ENCODE measurements at regions not wholly inside any gene's neighbourhood (a gene's known extent, or its start where the extent isn't known, plus 50 kb on each side); places are given as distances from the start of the nearest gene placed in this dataset.

DNA sequence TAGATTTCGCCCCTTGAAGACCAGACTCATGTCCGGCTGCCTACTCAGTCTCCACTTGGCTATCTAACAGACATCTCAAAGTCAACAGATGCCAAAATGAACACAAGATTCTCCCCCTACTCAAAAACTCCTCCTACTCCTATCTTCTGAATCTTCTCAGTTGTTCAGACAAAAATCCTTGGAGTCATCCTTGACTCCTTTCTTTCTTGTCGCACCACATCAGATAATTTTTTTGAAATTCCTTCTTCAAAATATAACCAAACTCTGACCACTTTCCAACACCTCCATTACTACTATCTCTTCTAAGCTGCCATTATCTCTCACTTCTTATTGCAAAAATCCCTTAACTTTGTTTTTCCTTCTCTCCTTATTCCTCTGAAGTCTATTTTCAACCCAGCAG lies 141.9 kb upstream of the SLC7A14 start:
- H3K36me3 ChIP-seq (ENCODE audit: insufficient read depth, low read length): no peaks in the 10 kb centered on the region
- H3K9ac ChIP-seq (ENCODE audit: low read depth, low read length): no peak overlapping the region

DNA sequence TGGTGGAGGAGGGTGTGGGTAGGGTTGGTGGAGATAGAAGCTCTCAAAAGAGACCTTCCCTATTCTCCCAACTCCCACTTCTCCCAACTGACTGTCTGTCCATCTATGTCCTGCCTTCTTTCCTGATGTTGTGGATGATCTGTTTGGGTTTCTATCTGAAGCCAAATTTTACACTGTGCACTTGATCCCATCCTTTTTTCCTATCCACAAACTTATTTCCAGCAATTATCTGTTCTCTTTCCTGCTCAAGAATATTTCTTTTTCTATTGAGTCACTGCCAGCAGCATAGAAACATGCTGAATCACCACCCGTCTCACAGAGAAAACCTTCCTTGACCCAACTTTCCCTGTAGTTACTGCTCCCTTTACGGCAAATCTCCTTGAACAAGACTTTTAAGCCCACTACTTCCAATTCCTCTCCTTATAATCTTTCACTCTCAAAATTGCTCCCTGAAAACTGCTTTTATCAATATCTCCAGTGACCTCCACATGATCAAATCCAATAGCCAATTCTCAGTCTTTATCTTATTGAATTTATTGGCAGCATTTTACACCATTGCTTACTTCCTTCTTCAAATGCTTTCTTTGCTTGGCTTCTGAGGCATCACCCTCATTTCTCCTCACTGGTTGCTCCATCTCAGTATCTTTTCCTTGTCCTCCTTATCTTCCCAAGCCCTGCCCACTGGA lies 141.2 kb upstream of the SLC7A14 start:
- no peak overlapping the region for H3K4me3 ChIP-seq (ENCODE audit: low read length)
- H3K36me3 ChIP-seq (ENCODE audit: insufficient read depth, low read length): no peaks in the 10 kb centered on the region
- no peak overlapping the region for H3K27ac ChIP-seq (ENCODE audit: low read depth, low read length)
- H3K9me3 ChIP-seq (ENCODE audit: insufficient read depth, low read depth, low read length): no peaks in the 10 kb centered on the region
- no peaks in the 10 kb centered on the region for H3K27me3 ChIP-seq (ENCODE audit: insufficient read depth, low read length)
- WGBS: 84% methylated on average over 2 of the region's 2 CpGs
- no peak overlapping the region for H3K9ac ChIP-seq (ENCODE audit: low read depth, low read length)
- H3K4me1 ChIP-seq (ENCODE audit: insufficient read depth, low read length): no peaks in the 10 kb centered on the region; the same call in 1 of the 2 replicates

More for the DNA sequence above, 141.9 kb upstream of the SLC7A14 start:
- Histone ChIP-seq H3K27me3 (ENCODE audit: insufficient read depth, low read length) (no peaks in the 10 kb centered on the region), H3K4me1 (ENCODE audit: insufficient read depth, low read length) (no peaks in the 10 kb centered on the region; the same call in 1 of the 2 replicates), H3K9me3 (ENCODE audit: insufficient read depth, low read depth, low read length) (no peaks in the 10 kb centered on the region), H3K27ac (ENCODE audit: low read depth, low read length) (no peak overlapping the region), H3K4me3 (ENCODE audit: low read length) (no peak overlapping the region)
- 96% methylated on average over 3 of the region's 3 CpGs for WGBS

DNA sequence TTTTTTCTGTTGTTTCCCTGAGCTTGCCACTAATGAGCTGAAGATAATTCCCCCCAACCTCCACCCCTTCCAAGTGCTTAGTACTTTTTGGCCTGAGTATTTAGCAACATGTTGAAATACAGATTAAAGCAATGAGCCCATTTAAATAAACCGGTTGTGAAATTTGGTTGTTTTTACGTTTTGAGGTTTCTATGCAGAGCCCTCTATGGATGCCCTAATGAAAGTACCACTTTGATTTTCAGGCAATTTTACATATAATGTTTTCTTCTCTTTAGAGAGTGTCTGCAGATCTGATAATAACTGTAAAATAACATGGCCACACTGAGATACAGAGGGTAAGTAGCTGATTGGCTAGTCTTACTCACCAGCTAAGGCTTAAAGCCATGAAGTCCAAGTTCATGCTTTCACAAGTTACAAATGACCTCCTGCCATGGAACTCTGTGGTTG lies 139.4 kb upstream of the SLC7A14 start:
- Histone ChIP-seq H3K4me3 (ENCODE audit: low read length) (no peak overlapping the region), H3K27ac (ENCODE audit: low read depth, low read length) (no peak overlapping the region), H3K27me3 (ENCODE audit: insufficient read depth, low read length) (no peaks in the 10 kb centered on the region), H3K9ac (ENCODE audit: low read depth, low read length) (no peak overlapping the region), H3K36me3 (ENCODE audit: insufficient read depth, low read length) (no peaks in the 10 kb centered on the region), H3K4me1 (ENCODE audit: insufficient read depth, low read length) (no peaks in the 10 kb centered on the region; the same call in 1 of the 2 replicates), H3K9me3 (ENCODE audit: insufficient read depth, low read depth, low read length) (no peaks in the 10 kb centered on the region)
- WGBS: 87% methylated on average over 2 of the region's 2 CpGs

DNA sequence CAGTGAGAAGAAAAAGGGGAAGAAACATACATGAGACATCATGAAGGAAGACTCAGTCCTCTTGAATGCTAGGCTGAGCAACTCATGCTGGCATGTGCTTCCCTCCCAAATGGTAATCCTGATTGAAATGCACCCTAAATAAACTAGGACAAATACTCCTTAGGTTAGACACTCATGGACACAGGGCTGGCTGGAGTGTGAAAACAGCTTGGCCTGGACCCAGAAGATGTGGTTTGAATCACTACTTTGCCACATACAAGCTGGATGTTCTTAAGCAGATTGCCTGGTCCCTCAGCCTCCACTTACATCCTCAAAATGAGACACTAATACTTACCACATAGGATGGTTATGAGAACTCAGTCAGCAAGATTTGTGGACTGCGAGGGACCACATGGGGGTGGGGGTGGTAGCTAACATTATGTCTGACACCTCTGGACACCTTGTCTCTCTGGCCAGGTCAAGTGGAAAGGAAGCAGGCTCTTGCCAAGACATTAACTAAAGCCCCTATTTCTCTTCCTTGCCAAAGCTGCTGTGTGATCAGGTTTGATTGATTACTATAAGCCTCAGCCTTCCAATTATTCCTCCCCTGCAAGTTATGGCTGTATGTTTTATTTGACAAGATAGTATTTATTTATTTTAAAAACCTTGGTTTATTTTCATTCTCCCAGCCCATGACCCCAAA lies 138.9 kb upstream of the SLC7A14 start:
- H3K27ac ChIP-seq (ENCODE audit: low read depth, low read length): no peak overlapping the region
- H3K9me3 ChIP-seq (ENCODE audit: insufficient read depth, low read depth, low read length): no peaks in the 10 kb centered on the region
- no peaks in the 10 kb centered on the region for H3K27me3 ChIP-seq (ENCODE audit: insufficient read depth, low read length)
- no peaks in the 10 kb centered on the region for H3K36me3 ChIP-seq (ENCODE audit: insufficient read depth, low read length)
- no peaks in the 10 kb centered on the region for H3K4me1 ChIP-seq (ENCODE audit: insufficient read depth, low read length)
- no peak overlapping the region for H3K4me3 ChIP-seq (ENCODE audit: low read length)
- WGBS: 100% methylated on average over 1 of the region's 1 CpG
- H3K9ac ChIP-seq (ENCODE audit: low read depth, low read length): no peak overlapping the region

DNA sequence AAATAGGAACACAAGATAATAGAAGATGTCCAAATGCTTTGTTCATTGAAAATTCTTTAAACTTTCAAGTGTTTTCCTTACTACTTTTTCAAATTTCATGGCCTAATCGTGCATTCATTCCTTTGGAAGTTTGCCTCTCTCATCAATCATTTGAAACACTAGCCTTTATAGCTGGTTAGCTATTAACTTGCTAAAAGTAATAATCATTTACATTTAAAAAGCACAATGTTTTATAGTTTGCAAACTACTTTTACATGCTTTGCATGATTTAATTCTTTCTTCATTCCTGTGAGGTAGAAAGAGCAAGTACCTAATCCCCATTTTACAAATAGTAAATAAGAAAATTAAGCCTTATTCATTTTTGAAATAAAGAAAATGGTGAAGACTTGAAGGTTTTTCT lies 137.4 kb upstream of the SLC7A14 start:
- Histone ChIP-seq H3K9me3 (ENCODE audit: insufficient read depth, low read depth, low read length) (peaks cover 5% of the 10 kb centered on the region; the same call in 1 of the 2 replicates), H3K4me3 (ENCODE audit: low read length) (no peak overlapping the region), H3K36me3 (ENCODE audit: insufficient read depth, low read length) (no peaks in the 10 kb centered on the region), H3K27me3 (ENCODE audit: insufficient read depth, low read length) (no peaks in the 10 kb centered on the region), H3K27ac (ENCODE audit: low read depth, low read length) (no peak overlapping the region), H3K4me1 (ENCODE audit: insufficient read depth, low read length) (no peaks in the 10 kb centered on the region), H3K9ac (ENCODE audit: low read depth, low read length) (no peak overlapping the region)
- WGBS: 93% methylated on average over 1 of the region's 1 CpG

DNA sequence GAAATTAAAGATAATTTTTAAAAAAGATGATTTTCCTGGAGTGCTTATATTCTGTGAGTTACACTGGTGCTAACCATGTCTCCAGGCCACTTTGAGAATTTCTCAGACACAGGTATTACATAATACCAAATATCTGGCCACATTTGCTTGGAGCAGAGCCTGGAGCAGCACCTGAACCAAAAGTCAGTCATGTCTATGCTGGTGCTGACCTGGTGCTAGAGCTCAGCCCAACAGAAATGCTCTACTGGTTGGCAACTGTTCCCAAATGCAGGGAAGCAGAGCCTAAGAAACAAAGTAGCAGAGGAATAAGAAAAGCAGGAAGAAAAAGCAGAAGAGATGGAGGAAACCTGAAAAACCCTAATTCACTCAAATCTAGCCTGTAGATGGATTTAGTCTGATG lies 135.7 kb upstream of the SLC7A14 start:
- H3K36me3 ChIP-seq (ENCODE audit: insufficient read depth, low read length): no peaks in the 10 kb centered on the region
- H3K27me3 ChIP-seq (ENCODE audit: insufficient read depth, low read length): no peaks in the 10 kb centered on the region
- no peak overlapping the region for H3K9ac ChIP-seq (ENCODE audit: low read depth, low read length)
- H3K27ac ChIP-seq (ENCODE audit: low read depth, low read length): no peak overlapping the region
- H3K9me3 ChIP-seq (ENCODE audit: insufficient read depth, low read depth, low read length): peaks cover 5% of the 10 kb centered on the region; the same call in 1 of the 2 replicates
- H3K4me1 ChIP-seq (ENCODE audit: insufficient read depth, low read length): no peaks in the 10 kb centered on the region
- H3K4me3 ChIP-seq (ENCODE audit: low read length): no peak overlapping the region

DNA sequence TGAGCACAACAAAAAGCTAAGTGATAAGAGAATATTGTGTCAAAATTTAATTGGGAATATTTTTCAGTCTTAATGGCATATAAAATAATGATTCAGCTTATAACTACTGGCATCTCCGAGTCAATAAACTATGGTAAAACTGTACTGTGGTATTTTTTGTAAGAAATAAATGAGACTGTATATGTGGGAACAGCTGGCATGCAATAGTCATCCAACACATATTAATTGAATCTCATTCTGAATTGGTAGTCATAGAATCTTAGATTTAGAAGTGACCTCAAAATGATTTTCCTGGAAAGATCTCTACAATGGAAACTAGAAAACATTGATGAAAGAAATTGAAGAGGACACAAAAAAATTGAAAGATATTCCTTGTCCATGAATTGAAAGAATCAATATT lies 133.4 kb upstream of the SLC7A14 start:
- Histone ChIP-seq H3K27ac (ENCODE audit: low read depth, low read length) (no peak overlapping the region), H3K9me3 (ENCODE audit: insufficient read depth, low read depth, low read length) (peaks cover 5% of the 10 kb centered on the region; the same call in 1 of the 2 replicates), H3K27me3 (ENCODE audit: insufficient read depth, low read length) (no peaks in the 10 kb centered on the region), H3K36me3 (ENCODE audit: insufficient read depth, low read length) (no peaks in the 10 kb centered on the region), H3K4me3 (ENCODE audit: low read length) (no peak overlapping the region), H3K4me1 (ENCODE audit: insufficient read depth, low read length) (no peaks in the 10 kb centered on the region), H3K9ac (ENCODE audit: low read depth, low read length) (no peak overlapping the region)
- WGBS: 80% methylated on average over 1 of the region's 1 CpG

DNA sequence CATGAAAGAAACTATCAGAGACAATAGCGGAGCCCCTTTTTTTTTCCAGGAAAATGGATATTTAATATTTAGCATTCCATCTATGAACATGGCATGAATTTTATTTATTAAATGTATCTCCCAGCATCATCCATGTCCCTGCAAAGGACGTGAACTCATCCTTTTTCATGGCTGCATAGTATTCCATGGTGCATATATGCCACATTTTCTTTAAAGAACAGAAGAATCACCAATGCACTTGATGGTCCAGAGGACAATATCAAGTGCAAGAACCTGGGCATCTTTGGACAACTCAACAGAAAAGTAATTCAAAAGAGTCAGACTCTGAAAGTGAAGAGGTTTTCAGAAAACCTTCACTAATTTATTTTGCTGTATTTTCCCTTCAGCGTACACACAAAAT lies 133.0 kb upstream of the SLC7A14 start:
- no peaks in the 10 kb centered on the region for H3K36me3 ChIP-seq (ENCODE audit: insufficient read depth, low read length)
- 89% methylated on average over 1 of the region's 3 CpGs for WGBS
- no peaks in the 10 kb centered on the region for H3K27me3 ChIP-seq (ENCODE audit: insufficient read depth, low read length)
- peaks cover 5% of the 10 kb centered on the region; the same call in 1 of the 2 replicates for H3K9me3 ChIP-seq (ENCODE audit: insufficient read depth, low read depth, low read length)
- H3K4me3 ChIP-seq (ENCODE audit: low read length): no peak overlapping the region
- no peak overlapping the region for H3K27ac ChIP-seq (ENCODE audit: low read depth, low read length)
- H3K9ac ChIP-seq (ENCODE audit: low read depth, low read length): no peak overlapping the region
- H3K4me1 ChIP-seq (ENCODE audit: insufficient read depth, low read length): no peaks in the 10 kb centered on the region

DNA sequence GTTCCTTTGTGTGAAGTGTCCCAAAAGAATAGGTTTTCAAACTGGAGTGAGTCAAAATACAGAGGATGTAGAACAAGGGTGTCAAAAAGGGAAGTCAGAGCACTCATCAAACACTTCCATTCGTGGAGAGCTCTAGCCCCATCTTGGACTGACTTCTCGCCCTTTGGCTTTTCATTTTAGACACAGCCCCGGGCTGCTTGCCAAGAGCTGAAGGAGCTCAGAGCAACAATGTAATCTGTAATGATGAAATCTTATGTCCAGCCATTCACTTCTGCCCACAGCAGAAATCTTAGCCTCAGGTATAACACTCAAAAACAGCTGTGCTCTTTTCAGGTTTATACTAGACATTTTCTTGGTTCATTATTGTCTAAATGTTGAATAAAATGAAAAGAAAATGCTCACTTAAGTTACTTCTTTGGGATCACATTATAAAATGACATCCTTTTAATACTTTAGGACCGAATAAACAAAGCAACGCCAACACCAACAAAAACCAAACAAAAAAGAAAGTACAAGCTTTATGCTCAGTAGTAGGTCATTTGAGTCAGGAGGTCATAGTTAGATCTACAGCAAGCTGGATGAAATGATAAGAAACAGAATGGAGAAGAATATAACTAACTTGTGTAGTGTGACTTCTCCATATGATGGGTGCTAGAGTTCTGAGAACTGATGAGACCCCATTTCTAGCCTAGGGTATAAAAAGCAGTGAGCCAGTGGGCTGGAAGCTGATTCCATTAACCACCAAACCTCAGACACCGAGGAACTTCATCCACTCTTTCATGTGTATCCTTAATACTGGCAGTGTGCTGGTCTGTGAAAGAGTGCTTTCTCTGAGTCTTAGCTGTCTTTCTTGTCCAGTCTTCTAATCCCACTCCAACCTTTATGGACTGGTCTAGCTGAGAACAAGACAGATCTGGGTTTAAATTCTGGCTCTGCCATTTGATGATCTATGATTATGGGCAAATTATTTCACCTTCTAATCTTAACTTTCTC lies 131.8 kb upstream of the SLC7A14 start:
- Histone ChIP-seq H3K4me3 (ENCODE audit: low read length) (no peak overlapping the region), H3K9ac (ENCODE audit: low read depth, low read length) (no peak overlapping the region), H3K27me3 (ENCODE audit: insufficient read depth, low read length) (no peaks in the 10 kb centered on the region), H3K4me1 (ENCODE audit: insufficient read depth, low read length) (no peaks in the 10 kb centered on the region), H3K27ac (ENCODE audit: low read depth, low read length) (no peak overlapping the region), H3K36me3 (ENCODE audit: insufficient read depth, low read length) (no peaks in the 10 kb centered on the region), H3K9me3 (ENCODE audit: insufficient read depth, low read depth, low read length) (peaks cover 5% of the 10 kb centered on the region; the same call in 1 of the 2 replicates)
- 95% methylated on average over 3 of the region's 6 CpGs for WGBS

DNA sequence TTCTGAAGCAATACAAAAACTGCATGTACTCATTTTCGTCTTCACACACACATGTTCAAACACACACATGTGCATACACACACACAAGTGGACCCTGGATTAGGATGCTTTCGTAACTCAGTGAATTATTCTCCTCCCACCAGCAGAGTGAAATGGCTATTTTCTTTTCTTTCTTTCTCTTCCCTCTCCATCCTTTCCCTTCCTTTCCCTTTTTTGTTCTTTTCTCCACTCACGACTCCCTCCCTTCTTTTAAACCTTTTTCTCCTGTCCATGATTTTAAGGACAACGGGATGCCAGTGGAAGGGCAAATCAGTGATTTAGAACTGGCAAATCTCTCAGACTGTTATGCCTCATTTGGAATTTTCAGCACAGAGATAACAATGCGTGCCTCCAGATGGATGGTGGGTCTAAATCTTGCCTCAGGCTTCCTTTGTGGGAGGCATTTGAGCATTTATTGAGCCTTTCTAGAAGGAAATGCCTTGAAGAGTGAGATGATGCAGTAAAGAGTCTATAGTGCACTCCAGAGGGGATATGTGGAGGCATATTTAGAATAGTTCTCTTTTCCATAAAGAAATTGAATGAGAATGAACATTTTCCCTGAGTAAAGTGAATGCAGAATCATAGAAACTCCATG lies 130.4 kb upstream of the SLC7A14 start:
- H3K9ac ChIP-seq (ENCODE audit: low read depth, low read length): no peak overlapping the region
- H3K27me3 ChIP-seq (ENCODE audit: insufficient read depth, low read length): no peaks in the 10 kb centered on the region
- H3K27ac ChIP-seq (ENCODE audit: low read depth, low read length): no peak overlapping the region
- H3K9me3 ChIP-seq (ENCODE audit: insufficient read depth, low read depth, low read length): peaks cover 5% of the 10 kb centered on the region; the same call in 1 of the 2 replicates
- H3K36me3 ChIP-seq (ENCODE audit: insufficient read depth, low read length): no peaks in the 10 kb centered on the region
- 89% methylated on average over 5 of the region's 5 CpGs for WGBS
- H3K4me3 ChIP-seq (ENCODE audit: low read length): no peak overlapping the region
- no peaks in the 10 kb centered on the region for H3K4me1 ChIP-seq (ENCODE audit: insufficient read depth, low read length)

Data from HUES64 (cell line).